Neural progenitor cell (in vitro differentiated cells): ENCODE measurements at regions not wholly inside any gene's neighbourhood (a gene's known extent, or its start where the extent isn't known, plus 50 kb on each side); places are given as distances from the start of the nearest gene placed in this dataset.

Experiments
- CTCF ChIP-seq: fragments of 200-600 bp; sonication (generic); IDR thresholded peaks from 2 replicates; pipeline ENCODE4 v1.5.1; 2017; ENCODE audit warnings: antibody characterized with exemption, mild to moderate bottlenecking
- EZH2 ChIP-seq: fragments of 200-600 bp; sonication (generic); IDR thresholded peaks from 2 replicates; pipeline ENCODE4 v1.6.1; 2017; ENCODE audit warnings: antibody characterized with exemption, mild to moderate bottlenecking, moderate library complexity

- no peak for TF ChIP-seq CTCF
- TF ChIP-seq EZH2: no peak
Measured at GRCh38 chr4:181962321-181962720, 280.9 kb upstream of the TENM3 start.
